DMS53 (cell line): ENCODE measurements at regions not wholly inside any gene's neighbourhood (a gene's known extent, or its start where the extent isn't known, plus 50 kb on each side); places are given as distances from the start of the nearest gene placed in this dataset.

Experiments
- DNase-seq: peaks from one replicate; lab custom pipeline; 2025; lab: John Stamatoyannopoulos, UW

GRCh38 chr15:36527235-36528162, 51.9 kb upstream of the CDIN1 start:
- no peak for DNase-seq

GRCh38 chr15:36529296-36530011, 50.0 kb upstream of the CDIN1 start:
- DNase-seq = no peak
